ENCODE measurements at regions not wholly inside any gene's neighbourhood (a gene's known extent, or its start where the extent isn't known, plus 50 kb on each side); places are given as distances from the start of the nearest gene placed in this dataset.

- no peak for TF ChIP-seq CTCF (optimal IDR thresholded peaks at IDR 0.05 in 1 of 3, IDR thresholded peaks at IDR 0.05 in 1 of 3, conservative IDR thresholded peaks at IDR 0.05 in 1 of 3; ENCODE audit: extremely low read depth in 1 of 3, insufficient read depth in 2 of 3, low read length in 3 of 3)
- TF ChIP-seq EZH2 (IDR thresholded peaks at IDR 0.05; ENCODE audit: low read length), result no peak
- DNase-seq (ENCODE audit: low read depth, low spot score) (no peak), FAIRE-seq (no peak)
- no peak overlapping the region for H3K27ac ChIP-seq (ENCODE audit: control insufficient read depth, insufficient read depth, low read length)
- dilution Hi-C loops (cut with MboI; ENCODE audit: extremely low pct_ligation_motif_present, low sequenced_read_pairs), result no loop called here
- no peak overlapping the region for H3K4me2 ChIP-seq (ENCODE audit: control insufficient read depth, extremely low read depth, insufficient read depth, low read depth, low read length)
- H4K20me1 ChIP-seq (ENCODE audit: control insufficient read depth, extremely low read depth, insufficient read depth, low read length), result no peaks in the 10 kb centered on the region
- H3K9me3 ChIP-seq (ENCODE audit: control insufficient read depth, low read depth, low read length), result no peaks in the 10 kb centered on the region
- H3K36me3 ChIP-seq (ENCODE audit: control insufficient read depth in 2 of 2, extremely low read depth in 1 of 2, insufficient read depth in 2 of 2, low read length in 2 of 2), result no peaks in the 10 kb centered on the region
- no peak overlapping the region for H3K4me3 ChIP-seq (ENCODE audit: control insufficient read depth in 2 of 3, extremely low read depth in 1 of 3, insufficient read depth in 2 of 3, low read depth in 1 of 3, low read length in 3 of 3)
- H3K9ac ChIP-seq (ENCODE audit: control insufficient read depth, extremely low read depth, insufficient read depth, low read length), result no peak overlapping the region
- no peaks in the 10 kb centered on the region for H3K4me1 ChIP-seq (ENCODE audit: control insufficient read depth, extremely low read depth, insufficient read depth, low read length)
- no peaks in the 10 kb centered on the region for H3K9me1 ChIP-seq (ENCODE audit: control insufficient read depth, extremely low read depth, insufficient read depth, low read length)
- no peaks in the 10 kb centered on the region for H3K79me2 ChIP-seq (ENCODE audit: control insufficient read depth, insufficient read depth, low read length)
- no peaks in the 10 kb centered on the region for H3K27me3 ChIP-seq (ENCODE audit: control insufficient read depth, extremely low read depth, insufficient read depth, low read length)
- no peak overlapping the region for H2AFZ ChIP-seq (ENCODE audit: control insufficient read depth, low read length)
Observed at GRCh38 chr12:73186272-73186671, 914.1 kb downstream of the TRHDE start.

DNA sequence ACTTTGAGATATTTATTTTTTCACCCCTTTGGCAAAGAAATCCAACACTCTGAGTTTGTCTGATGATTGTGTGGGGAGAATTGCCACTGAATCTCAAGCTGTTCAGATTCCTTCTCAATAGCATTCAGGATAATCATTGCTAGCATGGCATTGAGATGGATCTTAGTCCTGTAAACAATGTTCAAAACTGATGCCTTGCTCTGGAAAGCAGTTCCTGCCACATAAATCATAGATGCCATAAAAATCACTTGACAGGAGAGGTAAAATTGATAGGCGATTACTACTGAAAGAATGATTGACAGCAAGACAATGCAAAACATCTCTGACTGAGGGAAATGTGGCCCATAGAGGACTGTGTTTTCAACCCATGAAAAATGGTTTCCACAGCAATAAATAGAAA, 915.6 kb downstream of the TRHDE start:
- Histone ChIP-seq H3K9ac (ENCODE audit: control insufficient read depth, extremely low read depth, insufficient read depth, low read length) (no peak overlapping the region), H3K4me1 (ENCODE audit: control insufficient read depth, extremely low read depth, insufficient read depth, low read length) (no peaks in the 10 kb centered on the region), H4K20me1 (ENCODE audit: control insufficient read depth, extremely low read depth, insufficient read depth, low read length) (no peaks in the 10 kb centered on the region), H3K27me3 (ENCODE audit: control insufficient read depth, extremely low read depth, insufficient read depth, low read length) (no peaks in the 10 kb centered on the region), H2AFZ (ENCODE audit: control insufficient read depth, low read length) (no peak overlapping the region), H3K4me3 (ENCODE audit: control insufficient read depth in 2 of 3, extremely low read depth in 1 of 3, insufficient read depth in 2 of 3, low read depth in 1 of 3, low read length in 3 of 3) (no peak overlapping the region), H3K4me2 (ENCODE audit: control insufficient read depth, extremely low read depth, insufficient read depth, low read depth, low read length) (no peak overlapping the region), H3K9me1 (ENCODE audit: control insufficient read depth, extremely low read depth, insufficient read depth, low read length) (no peaks in the 10 kb centered on the region), H3K79me2 (ENCODE audit: control insufficient read depth, insufficient read depth, low read length) (no peaks in the 10 kb centered on the region), H3K9me3 (ENCODE audit: control insufficient read depth, low read depth, low read length) (no peaks in the 10 kb centered on the region), H3K36me3 (ENCODE audit: control insufficient read depth in 2 of 2, extremely low read depth in 1 of 2, insufficient read depth in 2 of 2, low read length in 2 of 2) (no peaks in the 10 kb centered on the region), H3K27ac (ENCODE audit: control insufficient read depth, insufficient read depth, low read length) (no peak overlapping the region)
- DNase-seq (ENCODE audit: low read depth, low spot score) (no peak), FAIRE-seq (no peak)
- dilution Hi-C loops (cut with MboI; ENCODE audit: extremely low pct_ligation_motif_present, low sequenced_read_pairs), result no loop called here
- TF ChIP-seq EZH2 (IDR thresholded peaks at IDR 0.05; ENCODE audit: low read length), result no peak
- TF ChIP-seq CTCF (optimal IDR thresholded peaks at IDR 0.05 in 1 of 3, IDR thresholded peaks at IDR 0.05 in 1 of 3, conservative IDR thresholded peaks at IDR 0.05 in 1 of 3; ENCODE audit: extremely low read depth in 1 of 3, insufficient read depth in 2 of 3, low read length in 3 of 3), result no peak

Measured in keratinocyte (primary cell).